ENCODE measurements at regions not wholly inside any gene's neighbourhood (a gene's known extent, or its start where the extent isn't known, plus 50 kb on each side); places are given as distances from the start of the nearest gene placed in this dataset.

DNA sequence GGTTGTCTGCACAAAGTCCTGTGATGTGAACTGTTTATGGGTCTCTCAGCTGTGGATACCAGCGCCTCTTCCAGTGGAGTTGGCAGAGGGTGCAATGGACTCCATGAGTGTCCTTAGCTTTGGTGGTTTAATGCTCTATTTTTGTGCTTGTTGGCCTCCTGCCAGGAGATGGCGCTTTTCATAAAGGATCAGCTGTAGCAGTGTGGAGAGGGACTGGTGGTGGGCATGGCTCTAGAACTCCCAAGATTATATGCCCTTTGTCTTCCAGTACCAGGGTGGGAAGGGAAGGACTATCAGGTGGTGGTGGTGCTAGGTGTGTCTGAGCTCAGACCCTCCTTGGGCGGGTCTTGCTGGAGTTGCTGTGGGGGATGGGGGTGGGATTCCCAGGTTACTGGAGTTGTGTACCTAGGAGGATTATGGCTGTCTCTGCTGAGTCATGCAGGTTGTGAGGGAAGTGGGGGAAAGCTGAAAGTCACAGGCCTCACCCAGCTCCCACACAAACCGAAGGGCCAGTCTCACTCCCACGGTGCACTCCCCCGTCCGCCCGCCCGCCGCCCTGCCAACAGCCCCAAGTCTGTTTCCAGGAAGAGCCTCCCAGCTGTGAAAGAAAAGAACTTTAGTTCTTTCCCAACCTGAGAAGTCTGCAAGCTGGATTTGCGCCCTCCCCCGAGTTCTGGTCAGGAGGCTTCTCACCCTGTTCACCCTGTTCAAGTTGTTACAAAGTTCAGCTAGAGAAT is 108.1 kb downstream of the MARCO start:
- ATAC-seq (ENCODE audit: insufficient read depth, low FRiP score) (no peak), DNase-seq (no peak)

More for the DNA sequence above, 108.1 kb downstream of the MARCO start:
- Histone ChIP-seq H3K9me3 (ENCODE audit: control insufficient read depth in 4 of 4, insufficient read depth in 3 of 4, low read length in 3 of 4) (peaks cover 0 to 4% (median 0%) of the 10 kb centered on the region in 4 donors), H3K4me1 (ENCODE audit: control insufficient read depth in 5 of 5, insufficient read depth in 5 of 5, low read length in 5 of 5) (no peaks in the 10 kb centered on the region), H3K36me3 (ENCODE audit: control insufficient read depth in 4 of 4, insufficient read depth in 4 of 4, low read length in 4 of 4) (no peaks in the 10 kb centered on the region), H3K27ac (ENCODE audit: low read depth in 1 of 2, low read length in 1 of 2) (no peak overlapping the region), H3K9ac (ENCODE audit: insufficient read depth in 1 of 2, low read length in 2 of 2) (no peak overlapping the region), H3K27me3 (ENCODE audit: control insufficient read depth in 3 of 3, insufficient read depth in 3 of 3, low read length in 2 of 3) (no peaks in the 10 kb centered on the region), H3K4me3 (no peak overlapping the region)
- 82 to 87% methylated on average over 12 of the region's 12 CpGs for WGBS, 2 donors
- TF ChIP-seq, protein P1, sequence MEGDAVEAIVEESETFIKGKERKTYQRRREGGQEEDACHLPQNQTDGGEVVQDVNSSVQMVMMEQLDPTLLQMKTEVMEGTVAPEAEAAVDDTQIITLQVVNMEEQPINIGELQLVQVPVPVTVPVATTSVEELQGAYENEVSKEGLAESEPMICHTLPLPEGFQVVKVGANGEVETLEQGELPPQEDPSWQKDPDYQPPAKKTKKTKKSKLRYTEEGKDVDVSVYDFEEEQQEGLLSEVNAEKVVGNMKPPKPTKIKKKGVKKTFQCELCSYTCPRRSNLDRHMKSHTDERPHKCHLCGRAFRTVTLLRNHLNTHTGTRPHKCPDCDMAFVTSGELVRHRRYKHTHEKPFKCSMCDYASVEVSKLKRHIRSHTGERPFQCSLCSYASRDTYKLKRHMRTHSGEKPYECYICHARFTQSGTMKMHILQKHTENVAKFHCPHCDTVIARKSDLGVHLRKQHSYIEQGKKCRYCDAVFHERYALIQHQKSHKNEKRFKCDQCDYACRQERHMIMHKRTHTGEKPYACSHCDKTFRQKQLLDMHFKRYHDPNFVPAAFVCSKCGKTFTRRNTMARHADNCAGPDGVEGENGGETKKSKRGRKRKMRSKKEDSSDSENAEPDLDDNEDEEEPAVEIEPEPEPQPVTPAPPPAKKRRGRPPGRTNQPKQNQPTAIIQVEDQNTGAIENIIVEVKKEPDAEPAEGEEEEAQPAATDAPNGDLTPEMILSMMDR (IDR thresholded peaks at IDR 0.05; ENCODE audit: control extremely low read depth, extremely low read depth), result no peak
